AG04450 (cell line): ENCODE measurements at regions not wholly inside any gene's neighbourhood (a gene's known extent, or its start where the extent isn't known, plus 50 kb on each side); places are given as distances from the start of the nearest gene placed in this dataset.

ENCODE experiments used
- CTCF ChIA-PET: fragments of 300-600, 350-600 bp; formaldehyde crosslinking; extraction: SDS; loops from one replicate; lab custom pipeline; 2022; ENCODE audit warnings: antibody characterized with exemption, inconsistent platforms; lab: Charles Lee
- POLR2A ChIA-PET: fragments of 350-600 bp; formaldehyde crosslinking; extraction: SDS; loops from one replicate; lab custom pipeline; 2021; ENCODE audit warnings: antibody characterized with exemption, inconsistent platforms; lab: Yijun Ruan, JAX
- DNase-seq: peaks from one replicate; pipeline ENCODE4 v3.0.0-alpha.2; 2011; ENCODE audit warnings: low read depth, low spot score
- H3K27ac ChIP-seq: one replicate; pipeline ENCODE4 v1.5.1; 2012; ENCODE audit warnings: low read depth, low read length, control low read depth
- H3K27me3 ChIP-seq: one replicate; pipeline ENCODE4 v1.6.0; 2012; ENCODE audit warnings: low read length; ENCODE audit not compliant: control insufficient read depth, insufficient read depth
- H3K4me3 ChIP-seq: 2 replicates; pipeline ENCODE4 v1.5.1; 2011; ENCODE audit warnings: mild to moderate bottlenecking, low read depth, low read length, control low read depth
- H3K9me3 ChIP-seq: 2 replicates; pipeline ENCODE4 v1.5.1; 2012; ENCODE audit warnings: low read length; ENCODE audit not compliant: control insufficient read depth, insufficient read depth
- CTCF ChIP-seq: IDR thresholded peaks from 2 replicates; pipeline ENCODE4 v1.5.1; 2011; ENCODE audit warnings: low read depth, low read length, control low read depth, inconsistent platforms

- no peaks in the 10 kb centered on the region for H3K9me3 ChIP-seq
- H3K4me3 ChIP-seq: no peak overlapping the region
- ChIA-PET CTCF (interaction anchor here (0.6 to 0.7 kb wide), 2 partner anchors 16 to 1502 kb away, joined by 3 to 4 read pairs; no protein-coding TSS in a partner anchor), POLR2A (no interaction called here)
- peaks cover 10% of the 10 kb centered on the region for H3K27me3 ChIP-seq
- no peak for TF ChIP-seq CTCF
- H3K27ac ChIP-seq: no peak overlapping the region
- no peak for DNase-seq
Measured at GRCh38 chr9:86809151-86809550, 138.2 kb downstream of the GAS1 start.

DNA sequence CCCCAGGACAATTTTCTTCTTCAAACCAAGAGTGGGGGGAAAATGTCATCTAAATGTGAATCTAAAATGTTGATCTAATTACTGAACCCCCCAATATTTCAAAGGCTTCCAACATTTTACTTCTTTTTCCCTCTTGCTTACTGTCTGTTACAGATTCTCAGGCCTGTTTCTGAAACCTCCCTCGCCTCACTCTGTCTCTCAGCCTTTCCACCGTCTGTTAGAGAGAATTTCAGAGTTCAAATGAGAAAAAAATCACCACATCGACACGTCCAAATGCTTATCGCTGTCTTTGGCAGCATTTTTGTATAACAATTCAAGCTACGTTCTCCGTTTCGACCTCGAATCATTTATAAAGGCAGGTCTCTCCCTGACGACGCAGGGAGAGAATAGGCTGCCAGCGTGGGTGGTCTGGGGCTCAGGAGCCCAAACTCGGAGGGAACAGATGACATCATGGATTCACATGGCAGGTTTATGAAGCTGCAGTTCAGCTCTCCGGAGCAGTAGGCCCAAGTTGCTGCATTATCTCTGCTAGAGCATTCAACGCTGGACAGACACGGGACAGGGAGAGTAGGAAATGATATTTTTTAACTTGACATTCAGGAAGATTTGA, 139.8 kb downstream of the GAS1 start:
- Histone ChIP-seq H3K27ac (no peak overlapping the region), H3K4me3 (no peak overlapping the region), H3K9me3 (no peaks in the 10 kb centered on the region), H3K27me3 (peaks cover 10% of the 10 kb centered on the region)
- no peak for TF ChIP-seq CTCF
- no peak for DNase-seq
- CTCF ChIA-PET: interaction anchor here (0.6 kb wide), 1 partner anchor 294 kb away, joined by 3 read pairs; no protein-coding TSS in a partner anchor
- POLR2A ChIA-PET: no interaction called here

- POLR2A ChIA-PET: no interaction called here
- TF ChIP-seq CTCF: no peak
- CTCF ChIA-PET: interaction anchor here (2.3 kb wide), 1 partner anchor 317 kb away, joined by 6 read pairs; no protein-coding TSS in a partner anchor
Measured at GRCh38 chr9:86804011-86804410, 143.3 kb downstream of the GAS1 start.

DNA sequence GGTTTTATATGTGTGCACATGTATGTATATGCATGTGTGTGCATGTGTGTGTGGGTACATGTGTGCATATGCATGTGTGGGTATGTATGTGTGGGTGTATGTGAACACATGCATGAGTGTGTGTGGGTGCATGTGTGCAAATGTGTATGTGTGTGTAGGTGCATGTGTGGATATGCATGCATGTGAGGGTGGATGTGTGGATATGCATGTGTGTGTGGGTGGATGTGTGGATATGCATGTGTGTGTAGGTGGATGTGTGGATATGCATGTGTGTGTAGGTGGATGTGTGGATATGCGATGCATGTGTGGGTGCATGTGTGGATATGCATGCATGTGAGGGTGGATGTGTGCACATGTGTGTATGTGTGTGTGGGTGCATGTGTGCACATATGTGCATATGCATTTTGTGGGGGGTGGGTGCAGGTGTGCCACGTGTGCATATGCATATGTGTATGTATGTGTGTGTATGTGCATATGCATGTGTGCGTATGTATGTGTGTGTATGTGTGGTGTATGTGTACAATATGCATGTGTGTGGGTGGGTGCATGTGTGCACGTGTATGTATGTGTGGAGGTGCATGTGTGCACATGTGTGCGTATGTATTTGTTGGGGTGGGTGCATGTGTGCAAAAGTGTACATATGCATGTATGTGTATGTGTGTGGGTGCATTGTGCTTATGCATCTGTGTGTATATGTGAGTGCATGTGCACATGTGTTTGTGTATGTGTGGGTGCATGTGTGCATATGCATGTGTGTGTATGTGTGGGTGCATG, 144.2 kb downstream of the GAS1 start:
- no peak for TF ChIP-seq CTCF
- no peak for DNase-seq
- no peaks in the 10 kb centered on the region for H3K9me3 ChIP-seq
- H3K27ac ChIP-seq: no peak overlapping the region
- H3K27me3 ChIP-seq: peaks cover 4% of the 10 kb centered on the region
- H3K4me3 ChIP-seq: no peak overlapping the region
- CTCF ChIA-PET: interaction anchor here (1.0 to 2.3 kb wide), 3 partner anchors 316 to 369 kb away, joined by 4 to 6 read pairs (median 6); no protein-coding TSS in a partner anchor
- POLR2A ChIA-PET: no interaction called here

More at GRCh38 chr9:86804011-86804410, 143.3 kb downstream of the GAS1 start:
- Histone ChIP-seq H3K9me3 (no peaks in the 10 kb centered on the region), H3K27me3 (peaks cover 4% of the 10 kb centered on the region), H3K4me3 (no peak overlapping the region), H3K27ac (no peak overlapping the region)
- DNase-seq: no peak

GRCh38 chr9:86801246-86801645, 146.1 kb downstream of the GAS1 start:
- Histone ChIP-seq H3K9me3 (no peaks in the 10 kb centered on the region), H3K27me3 (peaks cover 4% of the 10 kb centered on the region), H3K4me3 (no peak overlapping the region), H3K27ac (no peak overlapping the region)
- ChIA-PET POLR2A (no interaction called here), CTCF (no interaction called here)
- TF ChIP-seq CTCF: no peak
- no peak for DNase-seq
